ENCODE measurements at regions not wholly inside any gene's neighbourhood (a gene's known extent, or its start where the extent isn't known, plus 50 kb on each side); places are given as distances from the start of the nearest gene placed in this dataset.

DNA sequence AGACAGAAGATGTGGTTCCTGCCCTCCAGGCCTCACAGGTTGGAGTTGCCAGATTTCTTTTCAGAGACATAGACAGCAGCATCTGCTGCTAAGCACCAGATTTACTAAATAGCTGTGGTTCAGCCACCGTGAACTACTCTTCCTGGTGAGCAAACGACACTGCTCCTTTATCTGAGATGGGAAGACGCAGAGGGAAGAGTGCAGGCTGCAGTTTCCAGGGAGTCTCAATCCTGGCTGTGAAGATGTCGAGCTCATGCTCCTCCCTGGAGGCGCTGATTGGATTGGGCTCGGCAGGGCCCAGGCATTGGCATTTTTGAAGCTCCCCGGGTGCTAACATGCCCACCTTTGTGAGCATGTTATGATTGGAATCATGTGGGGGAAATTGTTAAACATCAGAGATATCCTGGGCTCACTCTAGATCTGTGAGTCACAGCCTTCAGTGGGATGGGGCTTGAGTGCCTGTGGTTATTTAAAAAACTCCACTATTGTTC is 314.8 kb downstream of the TSN start:
- 89% methylated on average over 7 of the region's 7 CpGs; no CpG with 5 or more reads in 1 of the 2 experiments for WGBS, 2 experiments (ENCODE audit: extremely low coverage in 1 of 2, insufficient coverage in 1 of 2, insufficient read length in 1 of 2, insufficient replicate concordance in 2 of 2, low coverage in 1 of 2, low lambda C conversion rate in 2 of 2, missing lambda C conversion rate in 1 of 2)

More for the DNA sequence above, 314.8 kb downstream of the TSN start:
- H2BK12ac ChIP-seq (ENCODE audit: low read depth, low read length): no peak overlapping the region
- H2BK5ac ChIP-seq (ENCODE audit: low read depth, low read length): no peak overlapping the region
- H4K5ac ChIP-seq (ENCODE audit: insufficient read length, low read depth, low read length): no peak overlapping the region
- no peak overlapping the region for H3K4me2 ChIP-seq (ENCODE audit: insufficient read depth in 1 of 2, low read depth in 2 of 2, low read length in 2 of 2)
- no peaks in the 10 kb centered on the region; the same call in 1 of the 2 replicates for H3K79me1 ChIP-seq (ENCODE audit: low read depth, low read length)
- FAIRE-seq: no peak
- no peak overlapping the region for H3K56ac ChIP-seq (replicated peaks; ENCODE audit: insufficient read length, low read depth, low read length)
- TF ChIP-seq JUND (IDR thresholded peaks at IDR 0.05; ENCODE audit: low read length) (no peak), HDAC6 (IDR thresholded peaks at IDR 0.05; ENCODE audit: low read depth, low read length) (no peak), RXRA (IDR thresholded peaks at IDR 0.05; ENCODE audit: insufficient read depth, low read depth, low read length) (no peak), TAF1 (IDR thresholded peaks at IDR 0.05; ENCODE audit: low read depth, low read length) (no peak), ASH2L (IDR thresholded peaks at IDR 0.05; ENCODE audit: low read length) (no peak), PHF8 (conservative IDR thresholded peaks at IDR 0.05; ENCODE audit: low read depth, low read length) (no peak), BRCA1 (IDR thresholded peaks at IDR 0.05; ENCODE audit: low read depth, low read length) (no peak), RNF2 (IDR thresholded peaks at IDR 0.05; ENCODE audit: borderline replicate concordance, low read depth, low read length, missing control alignments, poor library complexity, severe bottlenecking) (no peak), NRF1 (IDR thresholded peaks at IDR 0.05; ENCODE audit: low read depth, low read length) (no peak)
- H2AK5ac ChIP-seq (ENCODE audit: low read depth, low read length): no peak overlapping the region
- H3K27ac ChIP-seq (ENCODE audit: low read depth, low read length): no peak overlapping the region
- H3K4ac ChIP-seq (replicated peaks; ENCODE audit: insufficient read length, low read depth, low read length): no peak overlapping the region
- no peaks in the 10 kb centered on the region for H3K79me2 ChIP-seq (ENCODE audit: control insufficient read depth in 1 of 2, insufficient read depth in 2 of 2, low read length in 2 of 2)
- H3K4me1 ChIP-seq (replicated peaks in 1 of 4; ENCODE audit: control insufficient read depth in 3 of 4, insufficient read depth in 4 of 4, low read length in 3 of 4): no peaks in the 10 kb centered on the region
- no peaks in the 10 kb centered on the region for H3K27me3 ChIP-seq (replicated peaks in 1 of 4; ENCODE audit: control insufficient read depth in 3 of 4, extremely low read depth in 1 of 4, insufficient read depth in 3 of 4, low read length in 3 of 4)
- no peak overlapping the region for H2BK120ac ChIP-seq (replicated peaks; ENCODE audit: low read depth, low read length)
- no peak for DNase-seq (ENCODE audit: low read depth in 1 of 2, low spot score in 2 of 2)
- H4K20me1 ChIP-seq (replicated peaks in 1 of 2; ENCODE audit: control insufficient read depth in 1 of 2, insufficient read depth in 2 of 2, low read length in 2 of 2): no peaks in the 10 kb centered on the region
- no peak overlapping the region for H2BK15ac ChIP-seq (ENCODE audit: low read length)
- H3K9ac ChIP-seq (replicated peaks in 1 of 4; ENCODE audit: extremely low read depth in 1 of 4, low read depth in 3 of 4, low read length in 3 of 4): no peak overlapping the region
- no peak overlapping the region for H3K4me3 ChIP-seq (ENCODE audit: extremely low read depth in 1 of 4, insufficient read depth in 2 of 4, low read depth in 3 of 4, low read length in 4 of 4)
- H4K91ac ChIP-seq (replicated peaks; ENCODE audit: insufficient read length, low read length): no peak overlapping the region
- H3K9me3 ChIP-seq (ENCODE audit: insufficient read depth in 2 of 2, low read depth in 1 of 2, low read length in 1 of 2): no peaks in the 10 kb centered on the region
- H3K23ac ChIP-seq (ENCODE audit: insufficient read length): no peak overlapping the region
- H4K8ac ChIP-seq (ENCODE audit: extremely low read depth, insufficient read depth, low read length): no peak overlapping the region
- H3K36me3 ChIP-seq (ENCODE audit: control insufficient read depth in 2 of 4, insufficient read depth in 4 of 4, low read length in 3 of 4): no peaks in the 10 kb centered on the region
- H2AFZ ChIP-seq (ENCODE audit: low read length): no peak overlapping the region
- CTCF ChIA-PET (ENCODE audit: partially characterized antibody): interaction anchor here (1.2 to 1.6 kb wide), 3 partner anchors 9 to 95 kb away, joined by 4 to 5 read pairs (median 4); no protein-coding TSS in a partner anchor
- H2BK20ac ChIP-seq (ENCODE audit: low read length): no peak overlapping the region
- no peak overlapping the region for H3K18ac ChIP-seq (ENCODE audit: extremely low read depth, low read length)
- POLR2A ChIA-PET (ENCODE audit: partially characterized antibody): no interaction called here
- H3K14ac ChIP-seq (ENCODE audit: insufficient read length): no peak overlapping the region
- no peaks in the 10 kb centered on the region for H3K23me2 ChIP-seq (ENCODE audit: low read depth, low read length)
